Anterior cingulate cortex (tissue), 58 donors: ENCODE measurements at regions not wholly inside any gene's neighbourhood (a gene's known extent, or its start where the extent isn't known, plus 50 kb on each side); places are given as distances from the start of the nearest gene placed in this dataset.
"Not testable (repeated sequence)": the region's sequence is repeated elsewhere in the genome, so short reads cannot be mapped to it uniquely, and the experiment has no call there.

ENCODE experiments used
- DNase-seq, 58 donors: peaks; one replicate each; lab custom pipeline; 2025; lab: John Stamatoyannopoulos, UW

GRCh38 chr12:23349564-23349963 is 599.9 kb downstream of the SOX5 start:
- no peak for DNase-seq

GRCh38 chr12:23350808-23351207 is 598.7 kb downstream of the SOX5 start:
- no peak for DNase-seq

- no peak for DNase-seq
Measured at GRCh38 chr12:23352670-23353069, 596.8 kb downstream of the SOX5 start.

- no peak for DNase-seq
Measured at GRCh38 chr12:23354800-23355199, 594.7 kb downstream of the SOX5 start.

- DNase-seq: no peak
Measured at GRCh38 chr12:23356440-23356839, 593.0 kb downstream of the SOX5 start.

GRCh38 chr12:23356927-23357708 is 592.4 kb downstream of the SOX5 start:
- no peak for DNase-seq

GRCh38 chr12:23359975-23360701 is 589.3 kb downstream of the SOX5 start:
- no peak for DNase-seq

GRCh38 chr12:23361971-23362370 is 587.5 kb downstream of the SOX5 start:
- no peak for DNase-seq

GRCh38 chr12:23368590-23368989 is 580.9 kb downstream of the SOX5 start:
- DNase-seq: no peak

- DNase-seq: no peak
Measured at GRCh38 chr12:23375621-23376020, 573.8 kb downstream of the SOX5 start.

GRCh38 chr12:23376238-23376637 is 573.2 kb downstream of the SOX5 start:
- no peak for DNase-seq

- DNase-seq: no peak
Measured at GRCh38 chr12:23380419-23381100, 568.9 kb downstream of the SOX5 start.

- not testable (repeated sequence) for DNase-seq
Measured at GRCh38 chr12:23388898-23389297, 560.6 kb downstream of the SOX5 start.

GRCh38 chr12:23389315-23389714 is 560.2 kb downstream of the SOX5 start:
- not testable (repeated sequence) for DNase-seq

- no peak for DNase-seq
Measured at GRCh38 chr12:23399402-23399933, 550.0 kb downstream of the SOX5 start.

- no peak for DNase-seq
Measured at GRCh38 chr12:23415180-23415579, 534.3 kb downstream of the SOX5 start.

- DNase-seq: no peak
Measured at GRCh38 chr12:23421556-23421955, 527.9 kb downstream of the SOX5 start.

- DNase-seq: no peak
Measured at GRCh38 chr12:23423097-23423687, 526.3 kb downstream of the SOX5 start.

- no peak for DNase-seq
Measured at GRCh38 chr12:23423796-23424195, 525.7 kb downstream of the SOX5 start.

- no peak for DNase-seq
Measured at GRCh38 chr12:23424685-23425084, 524.8 kb downstream of the SOX5 start.

GRCh38 chr12:23426328-23426727 is 523.1 kb downstream of the SOX5 start:
- no peak for DNase-seq
